ENCODE measurements at regions not wholly inside any gene's neighbourhood (a gene's known extent, or its start where the extent isn't known, plus 50 kb on each side); places are given as distances from the start of the nearest gene placed in this dataset.

DNA sequence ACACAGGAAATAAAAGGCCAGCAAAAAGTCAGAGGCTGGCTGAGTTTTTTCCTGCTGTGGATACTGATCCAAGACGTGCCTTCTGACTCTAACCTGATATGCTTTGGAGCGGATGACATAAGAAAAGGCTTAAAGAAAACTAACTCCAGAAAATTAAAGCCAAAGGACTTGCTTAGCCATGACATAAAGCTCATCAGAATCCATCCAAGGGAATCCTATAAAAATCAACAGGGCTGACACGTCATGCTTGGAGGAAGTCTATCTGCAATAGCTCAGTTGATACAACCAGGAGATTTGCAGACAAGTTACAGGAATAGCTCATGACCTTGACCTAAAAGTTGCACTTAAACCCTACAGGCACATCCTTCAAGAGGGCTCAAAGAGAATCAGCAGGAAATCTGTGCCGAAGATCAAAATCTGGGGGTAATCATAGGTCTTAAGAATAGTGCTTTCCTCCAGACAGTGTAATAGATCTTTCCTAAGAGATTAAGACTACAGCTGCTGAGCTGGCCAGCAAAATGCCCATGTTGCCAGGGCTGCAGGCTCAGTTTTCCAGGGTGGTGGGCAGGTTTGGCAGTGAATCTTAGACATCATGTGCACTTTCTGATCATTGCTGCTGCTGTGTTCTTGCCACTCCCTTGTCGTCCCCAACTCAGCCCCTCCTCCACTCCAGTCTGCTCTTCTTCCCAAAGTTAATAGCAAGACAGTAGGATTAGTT is 111.5 kb upstream of the SVIL start (continued):
- TF ChIP-seq, protein P1, sequence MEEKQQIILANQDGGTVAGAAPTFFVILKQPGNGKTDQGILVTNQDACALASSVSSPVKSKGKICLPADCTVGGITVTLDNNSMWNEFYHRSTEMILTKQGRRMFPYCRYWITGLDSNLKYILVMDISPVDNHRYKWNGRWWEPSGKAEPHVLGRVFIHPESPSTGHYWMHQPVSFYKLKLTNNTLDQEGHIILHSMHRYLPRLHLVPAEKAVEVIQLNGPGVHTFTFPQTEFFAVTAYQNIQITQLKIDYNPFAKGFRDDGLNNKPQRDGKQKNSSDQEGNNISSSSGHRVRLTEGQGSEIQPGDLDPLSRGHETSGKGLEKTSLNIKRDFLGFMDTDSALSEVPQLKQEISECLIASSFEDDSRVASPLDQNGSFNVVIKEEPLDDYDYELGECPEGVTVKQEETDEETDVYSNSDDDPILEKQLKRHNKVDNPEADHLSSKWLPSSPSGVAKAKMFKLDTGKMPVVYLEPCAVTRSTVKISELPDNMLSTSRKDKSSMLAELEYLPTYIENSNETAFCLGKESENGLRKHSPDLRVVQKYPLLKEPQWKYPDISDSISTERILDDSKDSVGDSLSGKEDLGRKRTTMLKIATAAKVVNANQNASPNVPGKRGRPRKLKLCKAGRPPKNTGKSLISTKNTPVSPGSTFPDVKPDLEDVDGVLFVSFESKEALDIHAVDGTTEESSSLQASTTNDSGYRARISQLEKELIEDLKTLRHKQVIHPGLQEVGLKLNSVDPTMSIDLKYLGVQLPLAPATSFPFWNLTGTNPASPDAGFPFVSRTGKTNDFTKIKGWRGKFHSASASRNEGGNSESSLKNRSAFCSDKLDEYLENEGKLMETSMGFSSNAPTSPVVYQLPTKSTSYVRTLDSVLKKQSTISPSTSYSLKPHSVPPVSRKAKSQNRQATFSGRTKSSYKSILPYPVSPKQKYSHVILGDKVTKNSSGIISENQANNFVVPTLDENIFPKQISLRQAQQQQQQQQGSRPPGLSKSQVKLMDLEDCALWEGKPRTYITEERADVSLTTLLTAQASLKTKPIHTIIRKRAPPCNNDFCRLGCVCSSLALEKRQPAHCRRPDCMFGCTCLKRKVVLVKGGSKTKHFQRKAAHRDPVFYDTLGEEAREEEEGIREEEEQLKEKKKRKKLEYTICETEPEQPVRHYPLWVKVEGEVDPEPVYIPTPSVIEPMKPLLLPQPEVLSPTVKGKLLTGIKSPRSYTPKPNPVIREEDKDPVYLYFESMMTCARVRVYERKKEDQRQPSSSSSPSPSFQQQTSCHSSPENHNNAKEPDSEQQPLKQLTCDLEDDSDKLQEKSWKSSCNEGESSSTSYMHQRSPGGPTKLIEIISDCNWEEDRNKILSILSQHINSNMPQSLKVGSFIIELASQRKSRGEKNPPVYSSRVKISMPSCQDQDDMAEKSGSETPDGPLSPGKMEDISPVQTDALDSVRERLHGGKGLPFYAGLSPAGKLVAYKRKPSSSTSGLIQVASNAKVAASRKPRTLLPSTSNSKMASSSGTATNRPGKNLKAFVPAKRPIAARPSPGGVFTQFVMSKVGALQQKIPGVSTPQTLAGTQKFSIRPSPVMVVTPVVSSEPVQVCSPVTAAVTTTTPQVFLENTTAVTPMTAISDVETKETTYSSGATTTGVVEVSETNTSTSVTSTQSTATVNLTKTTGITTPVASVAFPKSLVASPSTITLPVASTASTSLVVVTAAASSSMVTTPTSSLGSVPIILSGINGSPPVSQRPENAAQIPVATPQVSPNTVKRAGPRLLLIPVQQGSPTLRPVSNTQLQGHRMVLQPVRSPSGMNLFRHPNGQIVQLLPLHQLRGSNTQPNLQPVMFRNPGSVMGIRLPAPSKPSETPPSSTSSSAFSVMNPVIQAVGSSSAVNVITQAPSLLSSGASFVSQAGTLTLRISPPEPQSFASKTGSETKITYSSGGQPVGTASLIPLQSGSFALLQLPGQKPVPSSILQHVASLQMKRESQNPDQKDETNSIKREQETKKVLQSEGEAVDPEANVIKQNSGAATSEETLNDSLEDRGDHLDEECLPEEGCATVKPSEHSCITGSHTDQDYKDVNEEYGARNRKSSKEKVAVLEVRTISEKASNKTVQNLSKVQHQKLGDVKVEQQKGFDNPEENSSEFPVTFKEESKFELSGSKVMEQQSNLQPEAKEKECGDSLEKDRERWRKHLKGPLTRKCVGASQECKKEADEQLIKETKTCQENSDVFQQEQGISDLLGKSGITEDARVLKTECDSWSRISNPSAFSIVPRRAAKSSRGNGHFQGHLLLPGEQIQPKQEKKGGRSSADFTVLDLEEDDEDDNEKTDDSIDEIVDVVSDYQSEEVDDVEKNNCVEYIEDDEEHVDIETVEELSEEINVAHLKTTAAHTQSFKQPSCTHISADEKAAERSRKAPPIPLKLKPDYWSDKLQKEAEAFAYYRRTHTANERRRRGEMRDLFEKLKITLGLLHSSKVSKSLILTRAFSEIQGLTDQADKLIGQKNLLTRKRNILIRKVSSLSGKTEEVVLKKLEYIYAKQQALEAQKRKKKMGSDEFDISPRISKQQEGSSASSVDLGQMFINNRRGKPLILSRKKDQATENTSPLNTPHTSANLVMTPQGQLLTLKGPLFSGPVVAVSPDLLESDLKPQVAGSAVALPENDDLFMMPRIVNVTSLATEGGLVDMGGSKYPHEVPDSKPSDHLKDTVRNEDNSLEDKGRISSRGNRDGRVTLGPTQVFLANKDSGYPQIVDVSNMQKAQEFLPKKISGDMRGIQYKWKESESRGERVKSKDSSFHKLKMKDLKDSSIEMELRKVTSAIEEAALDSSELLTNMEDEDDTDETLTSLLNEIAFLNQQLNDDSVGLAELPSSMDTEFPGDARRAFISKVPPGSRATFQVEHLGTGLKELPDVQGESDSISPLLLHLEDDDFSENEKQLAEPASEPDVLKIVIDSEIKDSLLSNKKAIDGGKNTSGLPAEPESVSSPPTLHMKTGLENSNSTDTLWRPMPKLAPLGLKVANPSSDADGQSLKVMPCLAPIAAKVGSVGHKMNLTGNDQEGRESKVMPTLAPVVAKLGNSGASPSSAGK (IDR thresholded peaks at IDR 0.05): no peak
- TF ChIP-seq DIDO1 (tag; IDR thresholded peaks at IDR 0.05; ENCODE audit: low read depth): no peak
- TF ChIP-seq RNF2 (IDR thresholded peaks at IDR 0.05): no peak

Measured in K562 (cell line).